ENCODE measurements at regions not wholly inside any gene's neighbourhood (a gene's known extent, or its start where the extent isn't known, plus 50 kb on each side); places are given as distances from the start of the nearest gene placed in this dataset.
A peak's percentile ranks its signal among the peaks of the same experiment; 100 is the strongest.

DNA sequence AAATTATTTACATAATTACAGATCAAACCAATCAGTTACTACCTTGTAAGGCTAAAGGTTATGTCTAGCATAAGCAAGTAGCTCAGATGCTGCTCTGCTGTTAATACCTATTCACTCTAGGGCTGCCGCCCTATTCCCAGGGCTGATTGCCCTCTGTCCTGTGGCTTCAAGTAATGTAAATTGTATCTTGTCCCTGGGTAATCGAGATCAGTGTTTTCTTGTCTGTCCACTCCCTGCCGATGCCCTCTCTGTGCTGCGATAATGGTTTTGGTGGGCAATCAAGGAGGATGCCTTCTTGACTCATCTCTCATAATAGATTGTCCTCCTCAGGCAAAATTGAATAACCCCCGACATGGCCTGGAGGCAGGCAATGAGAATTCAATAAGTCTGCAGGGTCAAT is 641.0 kb upstream of the PITX2 start:
- H3K27me3 ChIP-seq (ENCODE audit: control insufficient read depth, insufficient read depth, low read length) = no peaks in the 10 kb centered on the region
- no peak overlapping the region for H3K27ac ChIP-seq (ENCODE audit: low read depth, low read length)
- no peaks in the 10 kb centered on the region for H3K4me1 ChIP-seq (ENCODE audit: control insufficient read depth, insufficient read depth, low read length)
- H3K4me3 ChIP-seq (ENCODE audit: low read depth, low read length) = no peak overlapping the region
- no peaks in the 10 kb centered on the region for H3K36me3 ChIP-seq (ENCODE audit: control insufficient read depth, insufficient read depth, low read length)
- no peak for DNase-seq (ENCODE audit: low read depth in 4 of 6, low spot score in 6 of 6)
- H3K9me3 ChIP-seq (ENCODE audit: control insufficient read depth, insufficient read depth, low read length) = no peaks in the 10 kb centered on the region
- 67% methylated on average over 4 of the region's 5 CpGs for WGBS (ENCODE audit: insufficient coverage)

DNA sequence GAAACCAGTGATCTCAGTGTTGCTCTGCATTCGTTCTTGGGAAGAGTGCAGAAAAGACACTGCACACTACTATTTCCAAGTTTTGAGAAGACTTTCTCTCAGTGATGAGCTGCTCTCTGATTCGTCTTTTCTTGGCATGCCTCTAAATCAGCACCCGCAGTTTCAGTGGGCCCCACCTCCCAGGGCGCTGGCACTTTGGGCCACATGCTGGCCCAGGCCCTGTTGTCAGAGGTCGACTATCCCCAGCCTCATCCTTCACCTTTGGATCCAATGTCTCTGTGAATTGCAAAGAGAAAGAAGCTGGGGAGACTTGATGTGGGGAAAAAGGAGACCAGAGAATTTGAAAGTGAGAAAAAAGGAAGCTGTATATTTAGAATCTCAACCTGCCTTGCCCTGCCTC is 644.1 kb upstream of the PITX2 start:
- Histone ChIP-seq H3K4me3 (ENCODE audit: low read depth, low read length) (no peak overlapping the region), H3K27ac (ENCODE audit: low read depth, low read length) (no peak overlapping the region), H3K36me3 (ENCODE audit: control insufficient read depth, insufficient read depth, low read length) (no peaks in the 10 kb centered on the region), H3K27me3 (ENCODE audit: control insufficient read depth, insufficient read depth, low read length) (no peaks in the 10 kb centered on the region), H3K4me1 (ENCODE audit: control insufficient read depth, insufficient read depth, low read length) (no peaks in the 10 kb centered on the region), H3K9me3 (ENCODE audit: control insufficient read depth, insufficient read depth, low read length) (no peaks in the 10 kb centered on the region)
- no peak for DNase-seq (ENCODE audit: low read depth in 4 of 6, low spot score in 6 of 6)
- 80% methylated on average over 4 of the region's 5 CpGs for WGBS (ENCODE audit: insufficient coverage)

- Histone ChIP-seq H3K36me3 (ENCODE audit: control insufficient read depth, insufficient read depth, low read length) (no peaks in the 10 kb centered on the region), H3K4me1 (ENCODE audit: control insufficient read depth, insufficient read depth, low read length) (no peaks in the 10 kb centered on the region), H3K27me3 (ENCODE audit: control insufficient read depth, insufficient read depth, low read length) (no peaks in the 10 kb centered on the region), H3K9me3 (ENCODE audit: control insufficient read depth, insufficient read depth, low read length) (no peaks in the 10 kb centered on the region), H3K4me3 (ENCODE audit: low read depth, low read length) (no peak overlapping the region), H3K27ac (ENCODE audit: low read depth, low read length) (no peak overlapping the region)
- no CpG with 5 or more reads among the region's 2 CpGs for WGBS (ENCODE audit: insufficient coverage)
- no peak for DNase-seq (ENCODE audit: low read depth in 4 of 6, low spot score in 6 of 6)
These were observed 644.9 kb upstream of the PITX2 start for GRCh38 chr4:111267786-111268185.

DNA sequence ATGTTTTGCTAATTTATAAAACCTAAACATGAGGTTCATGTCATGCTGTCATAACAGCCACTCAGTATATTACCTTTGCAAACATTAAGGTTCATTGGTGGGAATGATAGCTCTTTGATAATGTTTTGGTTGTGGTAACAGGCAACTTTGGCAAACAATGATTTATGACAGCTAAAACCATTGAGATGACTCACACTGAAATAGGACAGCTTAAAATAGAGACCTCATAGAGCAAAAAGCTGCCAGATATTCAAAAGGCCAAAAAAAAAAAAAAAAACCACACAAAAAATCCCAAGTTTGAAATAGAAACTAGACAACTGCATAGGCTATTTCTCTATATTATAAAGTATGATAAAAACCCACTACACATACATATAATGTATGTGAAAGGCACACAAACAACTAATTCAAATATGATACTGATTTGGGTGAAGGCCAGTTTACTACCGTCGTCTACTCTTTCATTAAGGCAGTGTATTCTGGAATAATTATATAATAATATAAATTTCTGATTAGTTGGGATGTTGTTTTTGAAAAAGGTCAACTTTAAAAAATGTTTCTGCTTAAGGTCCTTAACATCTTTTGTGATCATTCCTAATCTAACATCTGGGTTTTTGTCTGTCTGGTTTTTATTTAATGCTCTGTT is 646.0 kb upstream of the PITX2 start:
- no CpG with 5 or more reads among the region's 2 CpGs for WGBS (ENCODE audit: insufficient coverage)
- no peak overlapping the region for H3K4me3 ChIP-seq (ENCODE audit: low read depth, low read length)
- no peaks in the 10 kb centered on the region for H3K27me3 ChIP-seq (ENCODE audit: control insufficient read depth, insufficient read depth, low read length)
- no peak overlapping the region for H3K27ac ChIP-seq (ENCODE audit: low read depth, low read length)
- no peaks in the 10 kb centered on the region for H3K36me3 ChIP-seq (ENCODE audit: control insufficient read depth, insufficient read depth, low read length)
- no peaks in the 10 kb centered on the region for H3K9me3 ChIP-seq (ENCODE audit: control insufficient read depth, insufficient read depth, low read length)
- DNase-seq (ENCODE audit: low read depth in 4 of 6, low spot score in 6 of 6) = no peak
- no peaks in the 10 kb centered on the region for H3K4me1 ChIP-seq (ENCODE audit: control insufficient read depth, insufficient read depth, low read length)

GRCh38 chr4:111269439-111269838 is 646.6 kb upstream of the PITX2 start:
- no CpG with 5 or more reads among the region's 2 CpGs for WGBS (ENCODE audit: insufficient coverage)
- Histone ChIP-seq H3K9me3 (ENCODE audit: control insufficient read depth, insufficient read depth, low read length) (no peaks in the 10 kb centered on the region), H3K27me3 (ENCODE audit: control insufficient read depth, insufficient read depth, low read length) (no peaks in the 10 kb centered on the region), H3K4me1 (ENCODE audit: control insufficient read depth, insufficient read depth, low read length) (no peaks in the 10 kb centered on the region), H3K27ac (ENCODE audit: low read depth, low read length) (no peak overlapping the region), H3K4me3 (ENCODE audit: low read depth, low read length) (no peak overlapping the region), H3K36me3 (ENCODE audit: control insufficient read depth, insufficient read depth, low read length) (no peaks in the 10 kb centered on the region)
- DNase-seq (ENCODE audit: low read depth in 4 of 6, low spot score in 6 of 6) = no peak

DNA sequence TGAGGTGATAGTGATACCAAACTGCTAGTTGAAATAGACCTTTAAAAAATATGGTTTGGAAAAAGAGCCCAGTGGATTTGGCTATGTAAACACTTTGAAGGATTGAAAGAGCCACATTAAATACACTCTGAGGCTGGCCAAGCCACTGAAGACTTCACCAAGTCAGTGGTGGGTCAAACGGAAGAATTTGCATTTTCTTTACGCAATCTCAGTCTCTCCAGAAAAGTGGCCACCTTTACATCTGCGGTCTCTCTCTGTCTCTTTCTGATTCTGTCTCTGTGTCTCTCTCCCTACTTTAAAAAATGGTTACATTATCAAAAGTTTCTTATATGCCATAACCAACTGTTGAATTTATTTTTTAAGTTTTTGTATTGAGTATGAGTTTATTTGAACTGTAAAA is 651.2 kb upstream of the PITX2 start:
- DNase-seq (ENCODE audit: low read depth in 4 of 6, low spot score in 6 of 6) = no peak
- Histone ChIP-seq H3K27ac (ENCODE audit: low read depth, low read length) (no peak overlapping the region), H3K4me3 (ENCODE audit: low read depth, low read length) (no peak overlapping the region), H3K36me3 (ENCODE audit: control insufficient read depth, insufficient read depth, low read length) (no peaks in the 10 kb centered on the region), H3K27me3 (ENCODE audit: control insufficient read depth, insufficient read depth, low read length) (no peaks in the 10 kb centered on the region), H3K9me3 (ENCODE audit: control insufficient read depth, insufficient read depth, low read length) (no peaks in the 10 kb centered on the region), H3K4me1 (ENCODE audit: control insufficient read depth, insufficient read depth, low read length) (no peaks in the 10 kb centered on the region)
- 100% methylated on average over 2 of the region's 3 CpGs for WGBS (ENCODE audit: insufficient coverage)

- Histone ChIP-seq H3K4me3 (ENCODE audit: low read depth, low read length) (no peak overlapping the region), H3K9me3 (ENCODE audit: control insufficient read depth, insufficient read depth, low read length) (no peaks in the 10 kb centered on the region), H3K27ac (ENCODE audit: low read depth, low read length) (no peak overlapping the region), H3K36me3 (ENCODE audit: control insufficient read depth, insufficient read depth, low read length) (no peaks in the 10 kb centered on the region), H3K27me3 (ENCODE audit: control insufficient read depth, insufficient read depth, low read length) (no peaks in the 10 kb centered on the region), H3K4me1 (ENCODE audit: control insufficient read depth, insufficient read depth, low read length) (no peaks in the 10 kb centered on the region)
- no peak for DNase-seq (ENCODE audit: low read depth in 4 of 6, low spot score in 6 of 6)
- no CpG with 5 or more reads among the region's 6 CpGs for WGBS (ENCODE audit: insufficient coverage)
These were observed 651.6 kb upstream of the PITX2 start for GRCh38 chr4:111274486-111274885.

- H3K27me3 ChIP-seq (ENCODE audit: control insufficient read depth, insufficient read depth, low read length) = no peaks in the 10 kb centered on the region
- H3K36me3 ChIP-seq (ENCODE audit: control insufficient read depth, insufficient read depth, low read length) = no peaks in the 10 kb centered on the region
- H3K4me3 ChIP-seq (ENCODE audit: low read depth, low read length) = no peak overlapping the region
- no peaks in the 10 kb centered on the region for H3K9me3 ChIP-seq (ENCODE audit: control insufficient read depth, insufficient read depth, low read length)
- no peak overlapping the region for H3K27ac ChIP-seq (ENCODE audit: low read depth, low read length)
- no peaks in the 10 kb centered on the region for H3K4me1 ChIP-seq (ENCODE audit: control insufficient read depth, insufficient read depth, low read length)
- DNase-seq (ENCODE audit: low read depth in 4 of 6, low spot score in 6 of 6) = no peak
- WGBS (ENCODE audit: insufficient coverage) = no CpG with 5 or more reads among the region's 5 CpGs
These were observed 658.3 kb upstream of the PITX2 start for GRCh38 chr4:111281219-111281618.

GRCh38 chr4:111282035-111282434 is 659.2 kb upstream of the PITX2 start:
- Histone ChIP-seq H3K36me3 (ENCODE audit: control insufficient read depth, insufficient read depth, low read length) (no peaks in the 10 kb centered on the region), H3K27me3 (ENCODE audit: control insufficient read depth, insufficient read depth, low read length) (no peaks in the 10 kb centered on the region), H3K4me3 (ENCODE audit: low read depth, low read length) (no peak overlapping the region), H3K4me1 (ENCODE audit: control insufficient read depth, insufficient read depth, low read length) (no peaks in the 10 kb centered on the region), H3K27ac (ENCODE audit: low read depth, low read length) (no peak overlapping the region), H3K9me3 (ENCODE audit: control insufficient read depth, insufficient read depth, low read length) (no peaks in the 10 kb centered on the region)
- no CpG with 5 or more reads among the region's 1 CpG for WGBS (ENCODE audit: insufficient coverage)
- DNase-seq (ENCODE audit: low read depth in 4 of 6, low spot score in 6 of 6) = peak in 1 of 6 donors; percentile 19

- peak in 1 of 6 donors; percentile 22 for DNase-seq (ENCODE audit: low read depth in 4 of 6, low spot score in 6 of 6)
- no peak overlapping the region for H3K4me3 ChIP-seq (ENCODE audit: low read depth, low read length)
- H3K4me1 ChIP-seq (ENCODE audit: control insufficient read depth, insufficient read depth, low read length) = no peaks in the 10 kb centered on the region
- H3K27me3 ChIP-seq (ENCODE audit: control insufficient read depth, insufficient read depth, low read length) = no peaks in the 10 kb centered on the region
- H3K27ac ChIP-seq (ENCODE audit: low read depth, low read length) = no peak overlapping the region
- no peaks in the 10 kb centered on the region for H3K36me3 ChIP-seq (ENCODE audit: control insufficient read depth, insufficient read depth, low read length)
- 42% methylated on average over 4 of the region's 7 CpGs for WGBS (ENCODE audit: insufficient coverage)
- no peaks in the 10 kb centered on the region for H3K9me3 ChIP-seq (ENCODE audit: control insufficient read depth, insufficient read depth, low read length)
These were observed 660.3 kb upstream of the PITX2 start for GRCh38 chr4:111283066-111283677.
